ENCODE measurements at regions not wholly inside any gene's neighbourhood (a gene's known extent, or its start where the extent isn't known, plus 50 kb on each side); places are given as distances from the start of the nearest gene placed in this dataset.

GRCh38 chr2:128950758-128951157, 632.1 kb upstream of the HS6ST1 start:
- no peak for TF ChIP-seq POLR2A (IDR thresholded peaks at IDR 0.05)
- TF ChIP-seq CTCF (IDR thresholded peaks at IDR 0.05), result no peak

Measured in testis (tissue), 2 donors.